ENCODE measurements at regions not wholly inside any gene's neighbourhood (a gene's known extent, or its start where the extent isn't known, plus 50 kb on each side); places are given as distances from the start of the nearest gene placed in this dataset.

- TF ChIP-seq HMBOX1 (IDR thresholded peaks at IDR 0.05) (no peak), ZC3H8 (IDR thresholded peaks at IDR 0.05) (no peak), GTF2B (IDR thresholded peaks at IDR 0.05; ENCODE audit: extremely low read depth, insufficient read length) (no peak), TFE3 (CRISPR knock-in tag; IDR thresholded peaks at IDR 0.05) (no peak), PCBP1 (IDR thresholded peaks at IDR 0.05; ENCODE audit: low read depth, low read length, poor library complexity, severe bottlenecking) (no peak), HIVEP1 (CRISPR knock-in tag; IDR thresholded peaks at IDR 0.05) (no peak), ZNF57 (CRISPR knock-in tag; IDR thresholded peaks at IDR 0.05) (no peak), NR2C2 (CRISPR knock-in tag; IDR thresholded peaks at IDR 0.05) (no peak), NR2C2 (tag; IDR thresholded peaks at IDR 0.05) (no peak), ZNF280B (CRISPR knock-in tag; IDR thresholded peaks at IDR 0.05) (no peak), E2F4 (CRISPR knock-in tag; IDR thresholded peaks at IDR 0.05; ENCODE audit: low read depth) (no peak), CREB3 (tag; conservative IDR thresholded peaks at IDR 0.05; ENCODE audit: low read depth) (no peak), ATF4 (CRISPR knock-in tag; IDR thresholded peaks at IDR 0.05) (no peak), KLF10 (CRISPR knock-in tag; IDR thresholded peaks at IDR 0.05) (no peak), GTF2F1 (IDR thresholded peaks at IDR 0.05; ENCODE audit: low read depth, low read length) (no peak)
These were observed 681.7 kb upstream of the ADAMTS5 start (continued) for GRCh38 chr21:27648560-27648959.
